ELR (cell line): ENCODE measurements at regions not wholly inside any gene's neighbourhood (a gene's known extent, or its start where the extent isn't known, plus 50 kb on each side); places are given as distances from the start of the nearest gene placed in this dataset.

Experiments used
- DNase-seq: peaks from one replicate; pipeline ENCODE4 v3.0.0-alpha.2; 2015; ENCODE audit warnings: low read depth

GRCh38 chr6:40937491-40937890 lies 101.5 kb downstream of the UNC5CL start:
- DNase-seq = no peak

- peak; percentile 90 for DNase-seq
These were observed 102.2 kb downstream of the UNC5CL start for GRCh38 chr6:40936818-40937251.

GRCh38 chr6:40933864-40934263 lies 105.2 kb downstream of the UNC5CL start:
- no peak for DNase-seq

GRCh38 chr6:40932953-40933352 lies 106.1 kb downstream of the UNC5CL start:
- no peak for DNase-seq

- peak; percentile 51 for DNase-seq
These were observed 106.7 kb downstream of the UNC5CL start for GRCh38 chr6:40932366-40932765.

- DNase-seq = peak; percentile 81
These were observed 107.1 kb downstream of the UNC5CL start for GRCh38 chr6:40931931-40932330.

- DNase-seq = no peak
These were observed 108.5 kb downstream of the UNC5CL start for GRCh38 chr6:40930555-40930954.

- no peak for DNase-seq
These were observed 109.0 kb downstream of the UNC5CL start for GRCh38 chr6:40930045-40930444.

- no peak for DNase-seq
These were observed 109.8 kb downstream of the UNC5CL start for GRCh38 chr6:40929176-40929575.

- no peak for DNase-seq
These were observed 110.3 kb downstream of the UNC5CL start for GRCh38 chr6:40928763-40929162.

GRCh38 chr6:40928307-40928706 lies 110.7 kb downstream of the UNC5CL start:
- DNase-seq = no peak

- no peak for DNase-seq
These were observed 113.7 kb downstream of the UNC5CL start for GRCh38 chr6:40925341-40925740.

- no peak for DNase-seq
These were observed 114.2 kb downstream of the UNC5CL start for GRCh38 chr6:40924839-40925238.

GRCh38 chr6:40923880-40924279 lies 115.1 kb downstream of the UNC5CL start:
- DNase-seq = no peak

- DNase-seq = no peak
These were observed 115.7 kb downstream of the UNC5CL start for GRCh38 chr6:40923326-40923725.

- peak; percentile 12 for DNase-seq
These were observed 116.7 kb downstream of the UNC5CL start for GRCh38 chr6:40922281-40922680.

- DNase-seq = no peak
These were observed 120.9 kb downstream of the UNC5CL start for GRCh38 chr6:40918040-40918651.

- no peak for DNase-seq
These were observed 121.4 kb downstream of the UNC5CL start for GRCh38 chr6:40917603-40918002.

GRCh38 chr6:40916845-40917244 lies 122.2 kb downstream of the UNC5CL start:
- no peak for DNase-seq

GRCh38 chr6:40915165-40915564 lies 123.9 kb downstream of the UNC5CL start:
- no peak for DNase-seq

GRCh38 chr6:40914005-40914404 lies 125.0 kb downstream of the UNC5CL start:
- no peak for DNase-seq

GRCh38 chr6:40912158-40912946 lies 126.7 kb downstream of the UNC5CL start:
- DNase-seq = peak; percentile 25

- no peak for DNase-seq
These were observed 128.6 kb downstream of the UNC5CL start for GRCh38 chr6:40910260-40910893.
